ENCODE measurements at regions not wholly inside any gene's neighbourhood (a gene's known extent, or its start where the extent isn't known, plus 50 kb on each side); places are given as distances from the start of the nearest gene placed in this dataset.

DNA sequence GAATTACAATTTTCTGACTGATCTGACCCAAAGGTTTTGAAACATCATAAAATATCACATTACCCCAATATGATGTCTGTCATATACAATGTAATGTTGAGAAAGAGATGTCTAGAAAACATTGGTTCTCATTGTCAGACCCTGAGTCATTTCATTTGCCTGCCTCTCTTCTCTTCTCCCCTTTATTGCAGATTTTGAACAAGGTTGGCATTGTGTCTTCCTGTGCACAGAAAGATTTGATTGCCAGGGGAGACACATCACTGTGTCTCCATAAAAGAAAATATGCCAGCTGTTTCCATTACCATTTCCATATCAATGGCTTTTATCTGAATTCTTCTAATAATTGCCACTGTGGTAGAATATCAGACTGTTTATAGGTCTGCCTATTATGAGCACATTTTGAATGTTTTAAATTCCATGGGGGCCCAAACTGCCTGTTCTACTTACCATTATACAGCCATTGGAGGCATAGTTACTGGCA is 65.6 kb downstream of the IFI44 start:
- TF ChIP-seq, protein P1, sequence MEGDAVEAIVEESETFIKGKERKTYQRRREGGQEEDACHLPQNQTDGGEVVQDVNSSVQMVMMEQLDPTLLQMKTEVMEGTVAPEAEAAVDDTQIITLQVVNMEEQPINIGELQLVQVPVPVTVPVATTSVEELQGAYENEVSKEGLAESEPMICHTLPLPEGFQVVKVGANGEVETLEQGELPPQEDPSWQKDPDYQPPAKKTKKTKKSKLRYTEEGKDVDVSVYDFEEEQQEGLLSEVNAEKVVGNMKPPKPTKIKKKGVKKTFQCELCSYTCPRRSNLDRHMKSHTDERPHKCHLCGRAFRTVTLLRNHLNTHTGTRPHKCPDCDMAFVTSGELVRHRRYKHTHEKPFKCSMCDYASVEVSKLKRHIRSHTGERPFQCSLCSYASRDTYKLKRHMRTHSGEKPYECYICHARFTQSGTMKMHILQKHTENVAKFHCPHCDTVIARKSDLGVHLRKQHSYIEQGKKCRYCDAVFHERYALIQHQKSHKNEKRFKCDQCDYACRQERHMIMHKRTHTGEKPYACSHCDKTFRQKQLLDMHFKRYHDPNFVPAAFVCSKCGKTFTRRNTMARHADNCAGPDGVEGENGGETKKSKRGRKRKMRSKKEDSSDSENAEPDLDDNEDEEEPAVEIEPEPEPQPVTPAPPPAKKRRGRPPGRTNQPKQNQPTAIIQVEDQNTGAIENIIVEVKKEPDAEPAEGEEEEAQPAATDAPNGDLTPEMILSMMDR (IDR thresholded peaks at IDR 0.05; ENCODE audit: low read length): no peak
- no peak for TF ChIP-seq EZH2 (IDR thresholded peaks at IDR 0.05; ENCODE audit: borderline replicate concordance, low read length)
